ENCODE measurements at regions not wholly inside any gene's neighbourhood (a gene's known extent, or its start where the extent isn't known, plus 50 kb on each side); places are given as distances from the start of the nearest gene placed in this dataset.

DNA sequence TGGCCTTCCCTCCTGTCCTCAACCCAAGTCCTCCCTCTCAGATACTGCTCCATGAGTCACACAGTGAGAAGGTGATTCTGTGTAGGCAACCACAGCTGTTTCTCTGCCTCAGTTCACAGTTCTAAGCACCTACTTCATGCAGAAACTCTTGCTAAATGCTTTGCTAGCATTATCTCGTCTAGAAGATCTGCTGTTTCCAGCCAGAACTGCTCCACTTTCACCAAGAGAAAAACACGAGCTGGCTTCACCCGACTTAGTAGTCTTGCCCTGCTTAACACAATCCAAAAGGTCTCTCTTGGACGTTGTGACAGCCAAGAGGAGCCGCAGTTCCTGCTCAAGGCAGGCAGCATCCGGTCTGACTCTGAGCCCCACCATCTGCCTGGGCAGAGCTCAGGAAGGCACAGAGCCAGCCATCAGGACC, 272.1 kb downstream of the UACA start:
- DNase-seq (ENCODE audit: low spot score) = no peak

- DNase-seq (ENCODE audit: low spot score) = no peak
Observed at GRCh38 chr15:70490838-70491155, 272.6 kb downstream of the UACA start.

- no peak for DNase-seq (ENCODE audit: low spot score)
Observed at GRCh38 chr15:70490148-70490837, 273.1 kb downstream of the UACA start.

- no peak for DNase-seq (ENCODE audit: low spot score)
Observed at GRCh38 chr15:70488941-70489848, 274.2 kb downstream of the UACA start.

- peak; percentile 48 for DNase-seq (ENCODE audit: low spot score)
Observed at GRCh38 chr15:70488002-70488605, 275.3 kb downstream of the UACA start.

DNA sequence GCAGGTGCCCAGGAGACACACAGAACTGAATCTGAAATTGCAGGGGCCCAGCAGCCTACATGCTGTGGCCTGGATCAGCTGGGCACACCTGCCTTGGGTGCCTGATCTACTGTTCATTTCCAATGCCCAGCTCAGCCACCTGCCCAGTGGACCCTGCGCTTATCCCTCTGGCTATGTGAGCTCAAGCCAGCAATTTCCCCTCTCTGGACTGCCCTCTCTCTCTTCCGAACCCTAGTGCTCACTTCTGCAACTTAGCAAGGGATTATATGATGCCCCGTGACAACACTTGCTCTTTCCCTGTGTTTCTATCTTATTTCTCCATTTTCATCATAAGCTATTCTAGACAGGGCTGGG, 276.0 kb downstream of the UACA start:
- no peak for DNase-seq (ENCODE audit: low spot score)

GRCh38 chr15:70486451-70487386, 276.6 kb downstream of the UACA start:
- DNase-seq (ENCODE audit: low spot score) = no peak

DNA sequence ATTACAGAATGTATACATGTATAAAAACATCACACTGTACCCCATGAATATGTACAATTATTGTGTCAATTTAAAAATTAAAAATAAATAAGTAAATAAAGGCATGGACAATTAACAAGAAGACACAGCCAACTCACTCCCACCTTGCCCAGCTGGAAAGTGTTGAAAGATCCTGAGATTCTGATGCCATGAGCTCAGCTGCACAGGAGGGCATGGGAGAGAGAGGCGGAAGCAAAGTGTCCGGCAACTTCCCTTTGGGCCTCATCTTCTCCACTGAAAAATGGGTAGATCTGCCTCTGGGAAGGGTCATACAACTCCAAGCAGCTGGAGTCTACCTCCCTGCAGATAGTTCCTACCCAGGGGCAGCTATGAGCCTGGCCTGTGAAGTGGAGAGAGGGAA, 277.3 kb downstream of the UACA start:
- DNase-seq (ENCODE audit: low spot score) = no peak

GRCh38 chr15:70484993-70485392, 278.4 kb downstream of the UACA start:
- DNase-seq (ENCODE audit: low spot score) = no peak

- no peak for DNase-seq (ENCODE audit: low spot score)
Observed at GRCh38 chr15:70483513-70483912, 279.8 kb downstream of the UACA start.

- DNase-seq (ENCODE audit: low spot score) = no peak
Observed at GRCh38 chr15:70480196-70480856, 283.0 kb downstream of the UACA start.

GRCh38 chr15:70479785-70480184, 283.6 kb downstream of the UACA start:
- DNase-seq (ENCODE audit: low spot score) = no peak

GRCh38 chr15:70479056-70479455, 284.3 kb downstream of the UACA start:
- DNase-seq (ENCODE audit: low spot score) = no peak

DNA sequence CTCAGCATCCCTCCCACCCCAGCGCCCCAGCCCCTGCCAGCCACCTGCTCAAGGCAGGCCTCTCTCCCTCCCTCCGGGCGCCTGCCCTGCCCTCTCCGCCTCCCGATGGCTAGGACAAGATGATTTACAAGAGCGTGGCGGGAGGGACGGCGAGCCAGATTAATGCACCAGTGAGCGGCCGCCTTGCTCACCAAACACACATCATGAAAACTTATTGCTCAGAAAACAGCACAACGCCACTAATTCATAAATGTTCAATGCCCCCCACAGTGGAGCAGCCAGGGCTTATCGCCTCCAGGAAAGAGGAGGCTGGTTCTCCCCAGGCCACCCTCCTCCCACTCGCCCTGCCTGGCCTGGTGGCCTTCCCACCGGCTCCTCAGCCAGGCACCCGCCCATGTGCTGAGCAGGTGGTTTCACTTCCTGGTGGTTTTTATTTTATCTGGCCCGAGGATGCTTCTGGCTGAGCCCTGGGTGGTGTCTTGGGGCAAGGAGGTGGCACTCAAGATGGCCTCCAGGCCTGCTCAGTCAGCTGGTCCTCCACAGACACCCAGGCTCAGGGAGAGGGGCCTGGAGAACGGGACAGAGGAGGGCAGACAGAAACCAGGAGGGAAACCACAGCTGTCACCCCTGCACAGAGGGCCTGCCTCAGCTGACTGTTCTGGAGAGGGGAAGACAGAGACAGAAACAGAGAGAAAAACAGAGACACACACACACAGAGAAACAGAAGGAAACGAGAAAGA, 284.9 kb downstream of the UACA start:
- DNase-seq (ENCODE audit: low spot score) = no peak

GRCh38 chr15:70477750-70478250, 285.6 kb downstream of the UACA start:
- no peak for DNase-seq (ENCODE audit: low spot score)

DNA sequence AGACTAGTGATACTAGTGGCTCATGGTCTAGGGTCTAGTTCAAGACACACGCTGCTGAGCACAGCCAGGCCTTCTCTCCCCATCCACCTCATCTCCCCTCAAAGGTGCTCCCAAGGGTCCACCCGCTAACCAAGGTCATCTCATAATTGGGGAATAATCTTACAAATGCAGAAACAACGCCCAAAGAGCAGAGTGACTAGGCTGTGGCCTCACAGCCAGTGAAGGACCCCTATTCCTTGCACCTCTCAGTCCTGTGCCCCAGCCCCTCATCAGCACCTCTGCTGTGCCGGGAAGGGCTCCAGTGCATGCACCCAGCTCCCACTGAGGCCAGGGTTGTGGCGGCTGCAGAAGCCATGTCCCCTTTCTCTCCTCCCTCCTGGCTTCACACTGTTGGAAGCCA, 286.9 kb downstream of the UACA start:
- no peak for DNase-seq (ENCODE audit: low spot score)

- no peak for DNase-seq (ENCODE audit: low spot score)
Observed at GRCh38 chr15:70475921-70476320, 287.4 kb downstream of the UACA start.

DNA sequence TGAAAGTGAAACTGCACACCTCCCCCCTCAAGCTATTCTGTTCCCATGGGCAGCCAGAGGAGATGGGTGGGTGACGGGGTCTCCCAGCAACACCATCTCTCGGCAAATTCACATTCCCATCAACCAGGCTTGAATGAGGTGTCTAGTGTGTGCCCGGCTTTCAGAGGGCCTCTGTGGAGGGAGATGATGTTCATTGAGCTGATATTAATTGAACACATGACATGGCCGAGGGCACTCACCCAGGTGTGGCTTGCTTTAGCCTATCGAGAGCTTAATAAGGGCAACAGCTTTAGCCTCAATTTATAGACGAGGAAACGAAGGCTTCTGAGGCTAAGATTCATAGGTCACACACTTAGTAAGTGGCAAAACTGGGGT, 288.0 kb downstream of the UACA start:
- no peak for DNase-seq (ENCODE audit: low spot score)

- DNase-seq (ENCODE audit: low spot score) = peak; percentile 61
Observed at GRCh38 chr15:70474471-70475406, 288.6 kb downstream of the UACA start.
